Ishikawa (cell line): ENCODE measurements at regions not wholly inside any gene's neighbourhood (a gene's known extent, or its start where the extent isn't known, plus 50 kb on each side); places are given as distances from the start of the nearest gene placed in this dataset.

Experiments
- FOXM1 ChIP-seq: IDR thresholded peaks from 2 replicates; pipeline ENCODE4 v1.6.1; 2012; ENCODE audit warnings: low read depth, borderline replicate concordance
- MAX ChIP-seq: IDR thresholded peaks from 2 replicates; pipeline ENCODE4 v1.6.1; 2012
- NFIC ChIP-seq: IDR thresholded peaks from 2 replicates; pipeline ENCODE4 v1.6.1; 2012
- YY1 ChIP-seq: IDR thresholded peaks from 2 replicates; pipeline ENCODE4 v1.6.1; 2012; ENCODE audit warnings: low read depth

GRCh38 chr3:35144011-35144410 lies 495.3 kb upstream of the ARPP21 start:
- no peak for TF ChIP-seq FOXM1
- no peak for TF ChIP-seq YY1
- TF ChIP-seq NFIC: no peak
- no peak for TF ChIP-seq MAX
